ENCODE measurements at regions not wholly inside any gene's neighbourhood (a gene's known extent, or its start where the extent isn't known, plus 50 kb on each side); places are given as distances from the start of the nearest gene placed in this dataset.

- no peak for DNase-seq
These were observed 79.5 kb upstream of the FOXF1 start for GRCh38 chr16:86430814-86431213.

GRCh38 chr16:86431540-86431939, 78.8 kb upstream of the FOXF1 start:
- no peak for DNase-seq

DNA sequence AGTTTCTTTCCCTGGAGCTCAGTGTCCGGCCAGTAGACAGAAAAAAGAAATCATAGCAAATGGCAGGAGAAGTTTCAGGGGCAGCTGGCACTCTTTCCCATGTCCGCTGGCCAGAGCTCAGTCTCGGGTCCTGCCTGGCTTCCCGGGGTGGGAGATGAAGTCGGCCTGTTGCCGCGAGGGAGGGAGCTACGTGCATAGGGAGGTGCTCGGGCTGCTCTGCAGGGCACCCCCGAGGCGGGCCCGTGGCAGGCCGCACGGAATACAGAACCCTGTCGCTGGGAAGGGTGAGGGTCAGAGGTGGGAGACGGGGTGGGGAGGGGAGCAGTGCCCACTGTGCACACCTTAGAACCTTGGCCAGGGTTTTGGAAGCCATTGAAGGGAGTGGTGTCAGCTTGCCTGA, 78.3 kb upstream of the FOXF1 start:
- DNase-seq: no peak

DNA sequence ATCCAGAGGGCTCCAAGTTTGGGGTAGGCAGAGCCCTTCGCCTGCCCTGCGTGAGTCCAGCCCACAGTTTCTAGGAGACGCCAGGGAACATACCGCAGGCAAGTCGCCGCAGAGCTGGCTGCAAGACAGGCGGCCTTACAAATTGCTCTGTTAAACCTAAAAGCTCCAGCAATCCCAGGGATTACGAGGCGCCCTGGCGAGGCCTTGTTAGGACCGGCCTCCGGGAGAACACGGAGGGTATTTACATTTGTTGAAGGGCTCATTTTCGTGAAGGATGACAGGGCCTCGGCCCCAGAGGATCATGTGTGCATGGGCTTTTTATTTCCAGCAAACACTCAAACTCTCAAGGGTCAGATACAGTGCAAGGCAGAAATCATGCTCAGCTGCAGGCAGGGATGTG, 77.6 kb upstream of the FOXF1 start:
- DNase-seq: no peak

DNA sequence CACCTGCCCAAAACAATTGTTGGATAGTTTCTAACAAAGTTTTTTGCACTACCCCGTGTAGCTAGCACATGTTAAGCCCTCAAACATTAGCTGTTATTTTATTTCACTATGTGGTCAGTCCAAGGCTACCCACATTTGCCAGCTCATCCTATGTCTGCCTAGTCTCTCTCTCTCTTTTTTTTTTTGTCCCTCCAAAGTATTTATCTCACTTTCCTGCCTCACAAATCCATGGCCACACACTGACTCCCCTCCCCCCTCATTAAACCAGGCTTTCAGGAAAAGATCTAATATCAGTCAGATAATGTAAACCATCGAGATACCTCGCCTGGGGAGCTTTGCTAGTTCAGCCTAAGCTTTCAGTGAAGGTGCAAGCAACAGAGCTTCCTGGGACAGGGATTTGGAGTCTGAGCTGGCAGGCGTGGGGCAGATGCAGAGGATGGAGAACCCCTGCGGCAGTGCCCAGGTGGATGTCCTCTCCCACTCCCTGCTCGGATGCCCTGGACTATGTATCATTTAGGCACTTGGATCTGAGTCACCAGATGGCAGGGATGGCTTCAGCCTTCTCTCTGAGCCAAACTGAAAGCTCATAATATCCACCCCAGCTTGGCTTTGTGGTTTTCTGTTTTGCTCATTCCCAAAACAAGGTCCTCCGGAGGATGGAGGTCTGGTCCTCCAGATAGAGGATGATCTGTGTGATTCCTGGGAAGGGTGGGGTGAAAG, 73.7 kb upstream of the FOXF1 start:
- no peak for DNase-seq

- DNase-seq: no peak
These were observed 73.0 kb upstream of the FOXF1 start for GRCh38 chr16:86437348-86437747.

GRCh38 chr16:86442703-86443102, 67.6 kb upstream of the FOXF1 start:
- no peak for DNase-seq

- DNase-seq: no peak
These were observed 66.7 kb upstream of the FOXF1 start for GRCh38 chr16:86443508-86444147.

DNA sequence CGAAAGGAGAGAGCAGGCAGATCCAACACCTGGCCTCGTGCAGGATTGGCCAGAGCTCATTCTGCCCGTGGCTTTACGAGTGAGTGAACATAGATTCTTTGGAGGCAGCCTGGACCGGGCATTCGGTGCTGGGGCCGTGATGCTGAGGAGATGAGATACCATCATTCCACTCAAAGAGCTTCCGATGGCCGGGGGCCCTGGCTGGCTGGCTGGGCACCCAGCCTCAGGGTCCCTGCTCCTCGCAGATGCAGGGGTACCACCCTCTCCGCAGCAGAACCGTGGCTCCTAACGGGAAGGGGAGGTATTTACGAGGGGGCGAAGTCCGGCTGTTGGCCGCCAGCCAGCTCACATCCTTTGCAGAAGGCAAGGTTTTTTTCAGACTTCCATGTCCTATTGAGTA, 66.1 kb upstream of the FOXF1 start:
- no peak for DNase-seq

- no peak for DNase-seq
These were observed 65.7 kb upstream of the FOXF1 start for GRCh38 chr16:86444661-86445060.

DNA sequence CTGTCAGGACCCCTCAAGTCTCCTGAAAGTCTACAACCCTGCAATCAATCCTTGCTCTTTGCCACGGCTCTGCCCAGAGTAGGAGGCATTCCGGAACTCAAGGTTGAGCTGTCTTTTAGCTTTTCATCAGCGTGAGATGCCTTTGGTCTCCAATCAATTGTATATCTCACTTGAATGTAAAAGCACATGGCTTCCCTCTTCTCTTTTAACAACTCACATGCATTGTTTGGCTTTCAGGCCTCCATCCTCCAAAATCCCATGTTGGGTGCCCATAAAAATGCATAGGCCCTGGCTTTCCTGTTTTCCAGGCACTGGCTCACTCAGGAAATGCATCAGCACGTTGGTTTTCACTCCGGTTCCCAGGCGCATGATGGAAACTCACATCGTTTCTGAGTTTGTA, 64.0 kb upstream of the FOXF1 start:
- no peak for DNase-seq

GRCh38 chr16:86447228-86447627, 63.1 kb upstream of the FOXF1 start:
- no peak for DNase-seq

- no peak for DNase-seq
These were observed 61.9 kb upstream of the FOXF1 start for GRCh38 chr16:86448306-86448890.

DNA sequence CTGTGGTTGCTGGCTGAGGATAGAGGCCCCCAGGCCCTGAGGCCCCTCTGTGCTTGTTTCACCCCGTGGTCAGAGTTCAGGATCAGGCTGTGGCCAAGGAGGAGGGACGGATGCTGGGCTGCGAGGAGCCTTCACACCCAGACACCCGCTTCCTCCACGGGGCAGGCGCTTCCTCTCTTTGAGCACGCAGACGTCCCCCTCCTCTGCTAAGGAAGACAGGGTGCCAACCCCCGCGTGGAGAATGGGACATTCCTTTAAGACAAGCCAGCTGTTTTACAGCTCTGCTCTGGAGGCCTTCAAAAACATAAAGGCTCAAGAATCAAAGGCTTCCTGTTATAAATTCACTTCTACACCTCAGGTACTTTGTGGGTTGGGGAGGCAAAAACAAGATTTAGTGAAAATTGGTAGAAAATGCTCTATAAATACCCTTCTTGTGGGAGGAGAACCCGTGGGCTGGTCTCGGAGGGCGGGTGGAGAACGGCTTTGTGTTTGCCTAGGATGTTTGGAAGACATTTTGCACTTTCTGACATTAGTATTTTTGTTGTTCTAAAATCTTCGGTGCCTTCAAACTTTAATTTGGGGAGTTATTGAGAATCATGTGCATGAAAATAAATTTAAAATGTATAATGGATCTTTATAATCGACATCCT, 60.8 kb upstream of the FOXF1 start:
- DNase-seq: no peak

DNA sequence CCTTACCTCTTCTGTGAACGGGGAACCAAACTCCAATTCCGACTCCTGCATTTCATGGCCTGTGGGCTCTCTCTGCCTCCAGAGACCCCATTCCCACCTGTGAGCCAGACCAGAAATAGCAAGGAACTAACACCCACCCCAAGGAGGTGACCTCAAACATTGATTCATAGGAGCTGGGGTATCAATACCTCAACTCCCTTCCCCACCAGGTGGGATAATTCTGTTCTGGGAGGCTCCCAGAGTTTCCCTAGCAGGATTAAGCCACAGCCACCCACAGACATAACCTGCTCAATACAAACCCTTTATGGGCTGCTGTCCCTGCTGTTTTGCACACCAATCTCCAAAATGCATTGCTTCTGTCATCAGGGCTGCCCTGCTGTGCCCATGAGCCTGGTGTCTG, 59.6 kb upstream of the FOXF1 start:
- no peak for DNase-seq

DNA sequence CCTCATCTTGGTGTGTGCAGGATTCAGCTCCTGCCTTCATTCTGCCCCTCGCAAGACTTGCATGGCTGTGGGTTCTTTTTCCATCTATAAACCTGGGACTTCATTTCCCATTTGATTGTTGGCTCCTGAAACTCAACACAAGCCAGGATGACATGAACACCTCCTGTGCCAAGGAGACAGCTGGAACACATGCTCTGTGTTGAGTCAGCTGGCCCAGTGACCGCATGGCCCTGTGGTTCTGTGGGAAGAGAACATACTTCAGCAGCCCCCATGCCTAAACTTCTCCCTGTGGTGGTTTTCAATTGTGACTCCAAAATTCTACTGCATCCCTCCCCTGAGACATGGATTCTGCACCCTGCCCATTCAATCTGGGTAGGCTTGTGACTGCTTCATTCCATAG, 57.9 kb upstream of the FOXF1 start:
- DNase-seq: no peak

GRCh38 chr16:86455116-86455515, 55.2 kb upstream of the FOXF1 start:
- DNase-seq: no peak

DNA sequence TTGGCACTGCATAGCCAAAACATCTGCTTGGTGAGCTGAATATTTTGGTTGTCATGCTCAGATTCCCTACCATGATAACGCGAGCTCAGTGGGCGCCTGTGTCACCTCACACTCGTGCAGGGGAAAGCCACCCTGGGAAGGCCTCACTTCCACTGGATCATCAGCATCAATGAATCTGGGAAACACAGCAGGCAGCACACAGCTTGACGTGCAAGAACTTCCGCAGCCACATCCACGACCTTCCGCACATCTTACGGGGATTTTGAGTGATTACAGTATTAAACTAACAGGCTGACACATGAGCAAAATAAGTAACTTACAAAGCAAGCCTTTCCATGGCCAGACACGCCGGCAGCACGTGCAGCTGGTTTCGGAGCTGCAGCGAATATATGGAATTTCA, 54.7 kb upstream of the FOXF1 start:
- no peak for DNase-seq

DNA sequence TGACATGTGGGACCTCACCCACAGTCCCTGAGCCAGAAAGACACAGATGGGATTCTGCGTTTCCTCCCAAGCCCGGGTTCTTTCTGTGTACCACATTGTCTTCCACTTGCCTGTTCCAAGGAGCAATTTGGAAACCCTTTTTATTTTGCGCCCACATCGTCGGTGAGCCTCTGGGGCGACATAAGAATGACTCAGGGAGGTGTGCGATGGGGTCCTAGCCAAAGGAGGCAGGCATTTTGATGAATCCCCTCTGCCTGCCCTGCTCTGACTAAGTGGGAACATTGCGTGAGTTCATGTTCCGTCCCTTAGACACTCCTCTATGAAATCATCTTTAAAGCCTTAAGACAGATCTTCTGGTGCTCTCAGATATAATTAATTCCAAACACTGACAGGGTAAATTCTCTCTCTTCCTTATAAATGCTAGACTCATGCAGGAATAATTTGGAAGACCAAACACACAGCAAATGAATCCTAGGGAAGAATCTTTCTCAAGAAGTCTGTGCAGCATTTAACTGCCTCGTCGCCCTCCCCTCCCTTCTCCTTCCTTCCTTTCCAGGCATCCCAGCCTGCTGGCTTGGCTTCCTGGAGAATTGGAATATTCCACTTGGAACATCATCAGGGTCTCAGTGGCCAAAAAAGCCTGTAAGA, 52.7 kb upstream of the FOXF1 start:
- DNase-seq: no peak

DNA sequence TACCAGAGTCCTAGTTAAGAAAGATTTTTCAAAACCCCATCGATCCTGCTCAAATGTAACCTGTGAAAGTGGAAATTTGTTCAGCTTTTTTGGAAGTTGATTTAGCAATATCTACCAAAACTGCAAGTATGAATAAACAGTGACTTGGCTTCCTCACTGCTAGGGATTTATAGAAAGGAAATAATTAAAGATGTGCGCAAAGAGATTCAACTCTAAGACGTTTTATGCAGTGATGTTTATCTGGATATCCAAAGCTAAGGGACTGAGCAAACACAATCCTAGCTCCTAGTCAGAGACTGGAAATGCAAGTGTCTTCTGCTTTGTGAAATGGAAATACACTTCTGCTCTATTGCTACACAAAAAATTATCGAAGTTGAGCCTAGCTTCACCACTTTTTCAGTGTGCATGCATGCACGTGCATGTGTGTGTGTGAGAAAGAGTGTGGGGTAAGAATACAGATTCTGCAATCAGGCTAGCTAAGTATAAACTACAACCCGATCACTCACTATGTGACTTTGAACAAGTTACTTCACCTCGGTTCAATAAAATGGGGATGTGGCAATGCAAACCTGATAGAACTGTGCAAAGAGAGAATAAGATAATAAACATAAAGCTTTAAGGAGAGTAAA, 52.1 kb upstream of the FOXF1 start:
- no peak for DNase-seq

GRCh38 chr16:86459266-86459665, 51.1 kb upstream of the FOXF1 start:
- no peak for DNase-seq
